WTC11 (cell line): ENCODE measurements at regions not wholly inside any gene's neighbourhood (a gene's known extent, or its start where the extent isn't known, plus 50 kb on each side); places are given as distances from the start of the nearest gene placed in this dataset.

ENCODE experiments used
- ATAC-seq: fragments of 200-7000 bp; cut with Tn5 transposase; 2 replicates; pipeline ENCODE4 v1.10.0; 2021; ENCODE audit warnings: mild to moderate bottlenecking, moderate library complexity
- CTCF ChIA-PET: fragments of 300-600 bp; sonication (Branson Sonifier 250); formaldehyde crosslinking; loops from one replicate; lab custom pipeline; 2021; ENCODE audit warnings: antibody characterized with exemption; lab: Charles Lee
- POLR2A ChIA-PET: fragments of 350-600 bp; sonication (Branson Sonifier 250); formaldehyde crosslinking; loops from one replicate; lab custom pipeline; 2021; ENCODE audit warnings: antibody characterized with exemption; lab: Charles Lee
- DNase-seq: peaks from one replicate; pipeline ENCODE4 v3.0.0; 2021; ENCODE audit warnings: low spot score
- H3K27ac Mint-ChIP-seq: 2 replicates; pipeline ENCODE4 v1.8.0; 2021; ENCODE audit warnings: mixed read lengths
- H3K27me3 Mint-ChIP-seq: 2 replicates; pipeline ENCODE4 v1.8.0; 2021; ENCODE audit warnings: low read depth, mild to moderate bottlenecking, moderate library complexity, mixed read lengths
- H3K36me3 Mint-ChIP-seq: 2 replicates; pipeline ENCODE4 v1.8.0; 2021; ENCODE audit warnings: mixed read lengths
- H3K4me1 Mint-ChIP-seq: 2 replicates; pipeline ENCODE4 v1.8.0; 2022; ENCODE audit warnings: mixed read lengths
- H3K4me3 Mint-ChIP-seq: 2 replicates; pipeline ENCODE4 v1.8.0; 2021; ENCODE audit warnings: mild to moderate bottlenecking, moderate library complexity, mixed read lengths
- H3K9me3 Mint-ChIP-seq: 2 replicates; pipeline ENCODE4 v1.8.0; 2021; ENCODE audit warnings: mixed read lengths
- ESRRA ChIP-seq: sonication (generic); formaldehyde crosslinking; IDR thresholded peaks from 2 replicates; pipeline ENCODE4 v1.8.1; 2022; ENCODE audit warnings: mild to moderate bottlenecking, missing genetic modification reagents, borderline replicate concordance
- ETV6 ChIP-seq: sonication (generic); formaldehyde crosslinking; IDR thresholded peaks from 2 replicates; pipeline ENCODE4 v1.8.1; 2022; ENCODE audit warnings: mild to moderate bottlenecking, missing genetic modification reagents
- FOXP1 ChIP-seq: sonication (generic); formaldehyde crosslinking; IDR thresholded peaks from 2 replicates; pipeline ENCODE4 v1.8.0; 2022; ENCODE audit warnings: missing genetic modification reagents, mild to moderate bottlenecking, moderate library complexity, borderline replicate concordance
- HMGA2 ChIP-seq: fragments of 250-450 bp; sonication (Bioruptor Pico); IDR thresholded peaks from 2 replicates; pipeline ENCODE4 v1.4.0; 2021; ENCODE audit warnings: mild to moderate bottlenecking, moderate library complexity
- MYBL2 ChIP-seq: sonication (generic); formaldehyde crosslinking; IDR thresholded peaks from 2 replicates; pipeline ENCODE4 v1.8.1; 2023; ENCODE audit warnings: mild to moderate bottlenecking, moderate library complexity, missing genetic modification reagents
- NFATC4 ChIP-seq: fragments of 250-450 bp; sonication (Bioruptor Pico); IDR thresholded peaks from 2 replicates; pipeline ENCODE4 v1.9.0; 2021; ENCODE audit warnings: mild to moderate bottlenecking
- SP1 ChIP-seq: sonication (generic); formaldehyde crosslinking; conservative IDR thresholded peaks from 2 replicates; pipeline ENCODE4 v1.8.1; 2022; ENCODE audit warnings: missing genetic modification reagents
- TEAD4 ChIP-seq: sonication (generic); formaldehyde crosslinking; IDR thresholded peaks from 2 replicates; pipeline ENCODE4 v1.8.0; 2022; ENCODE audit warnings: mild to moderate bottlenecking, missing genetic modification reagents
- TP53 ChIP-seq: sonication (generic); formaldehyde crosslinking; IDR thresholded peaks from 2 replicates; pipeline ENCODE4 v1.8.1; 2023; ENCODE audit warnings: mild to moderate bottlenecking, missing genetic modification reagents
- ZNF121 ChIP-seq: sonication (generic); formaldehyde crosslinking; IDR thresholded peaks from 2 replicates; pipeline ENCODE4 v1.8.0; 2023; ENCODE audit warnings: missing genetic modification reagents
- ZNF671 ChIP-seq: fragments of 250-450 bp; sonication (Bioruptor Pico); IDR thresholded peaks from 2 replicates; pipeline ENCODE4 v1.8.0; 2021; ENCODE audit warnings: mild to moderate bottlenecking
- TF ChIP-seq, protein P1 (sequence below): fragments of 200-600 bp; IDR thresholded peaks from 2 replicates; pipeline ENCODE4 v1.8.0; 2022; ENCODE audit warnings: antibody characterized with exemption
- TF ChIP-seq, protein P2 (sequence below): fragments of 250-450 bp; sonication (Bioruptor Pico); IDR thresholded peaks from 2 replicates; pipeline ENCODE4 v1.9.0; 2021; ENCODE audit warnings: mild to moderate bottlenecking
- TF ChIP-seq, protein P3 (sequence below): sonication (generic); formaldehyde crosslinking; IDR thresholded peaks from 2 replicates; pipeline ENCODE4 v1.8.0; 2023; ENCODE audit warnings: mild to moderate bottlenecking, missing genetic modification reagents
- TF ChIP-seq, protein P4 (sequence below): sonication (generic); formaldehyde crosslinking; IDR thresholded peaks from 2 replicates; pipeline ENCODE4 v1.8.1; 2022; ENCODE audit warnings: mild to moderate bottlenecking, missing genetic modification reagents, moderate library complexity, borderline replicate concordance
- TF ChIP-seq, protein P5 (sequence below): sonication (generic); formaldehyde crosslinking; IDR thresholded peaks from 2 replicates; pipeline ENCODE4 v1.8.1; 2022; ENCODE audit warnings: low read depth, missing genetic modification reagents, borderline replicate concordance
- TF ChIP-seq, protein P6 (sequence below): sonication (generic); formaldehyde crosslinking; conservative IDR thresholded peaks from 2 replicates; pipeline ENCODE4 v1.8.1; 2022; ENCODE audit warnings: mild to moderate bottlenecking, missing genetic modification reagents
- TF ChIP-seq, protein P7 (sequence below): fragments of 250-450 bp; sonication (Bioruptor Pico); conservative IDR thresholded peaks from 2 replicates; pipeline ENCODE4 v1.9.0; 2021; ENCODE audit warnings: mild to moderate bottlenecking
- TF ChIP-seq, protein P8 (sequence below): sonication (generic); formaldehyde crosslinking; IDR thresholded peaks from 2 replicates; pipeline ENCODE4 v1.8.0; 2022; ENCODE audit warnings: mild to moderate bottlenecking, missing genetic modification reagents

DNA sequence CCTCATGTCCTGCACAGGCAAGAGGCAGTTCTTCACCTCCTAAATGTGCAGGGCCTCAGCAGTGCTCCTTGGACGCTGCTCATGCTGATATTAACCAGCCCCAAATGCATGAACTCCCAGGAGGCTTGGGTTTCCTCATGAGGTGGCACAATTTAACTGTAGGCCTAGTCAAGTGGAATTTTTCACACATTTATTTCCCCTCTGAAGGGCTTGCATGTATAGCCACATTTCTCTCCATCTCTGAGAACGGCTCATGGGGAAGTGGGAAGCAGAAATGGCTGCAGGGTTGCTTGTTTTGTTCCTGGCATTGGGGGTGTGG is 72.8 kb upstream of the PAX1 start:
- Mint-ChIP-seq H3K27ac (no peak overlapping the region), H3K27me3 (peaks cover 10% of the 10 kb centered on the region), H3K36me3 (no peaks in the 10 kb centered on the region), H3K9me3 (no peaks in the 10 kb centered on the region), H3K4me1 (no peaks in the 10 kb centered on the region), H3K4me3 (no peak overlapping the region)
- no peak for TF ChIP-seq NFATC4 (CRISPR knock-in tag)
- TF ChIP-seq TEAD4 (CRISPR knock-in tag): no peak
- no peak for TF ChIP-seq FOXP1 (CRISPR knock-in tag)
- no peak for TF ChIP-seq TP53 (CRISPR knock-in tag)
- TF ChIP-seq, protein P1, sequence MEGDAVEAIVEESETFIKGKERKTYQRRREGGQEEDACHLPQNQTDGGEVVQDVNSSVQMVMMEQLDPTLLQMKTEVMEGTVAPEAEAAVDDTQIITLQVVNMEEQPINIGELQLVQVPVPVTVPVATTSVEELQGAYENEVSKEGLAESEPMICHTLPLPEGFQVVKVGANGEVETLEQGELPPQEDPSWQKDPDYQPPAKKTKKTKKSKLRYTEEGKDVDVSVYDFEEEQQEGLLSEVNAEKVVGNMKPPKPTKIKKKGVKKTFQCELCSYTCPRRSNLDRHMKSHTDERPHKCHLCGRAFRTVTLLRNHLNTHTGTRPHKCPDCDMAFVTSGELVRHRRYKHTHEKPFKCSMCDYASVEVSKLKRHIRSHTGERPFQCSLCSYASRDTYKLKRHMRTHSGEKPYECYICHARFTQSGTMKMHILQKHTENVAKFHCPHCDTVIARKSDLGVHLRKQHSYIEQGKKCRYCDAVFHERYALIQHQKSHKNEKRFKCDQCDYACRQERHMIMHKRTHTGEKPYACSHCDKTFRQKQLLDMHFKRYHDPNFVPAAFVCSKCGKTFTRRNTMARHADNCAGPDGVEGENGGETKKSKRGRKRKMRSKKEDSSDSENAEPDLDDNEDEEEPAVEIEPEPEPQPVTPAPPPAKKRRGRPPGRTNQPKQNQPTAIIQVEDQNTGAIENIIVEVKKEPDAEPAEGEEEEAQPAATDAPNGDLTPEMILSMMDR: no peak
- no peak for TF ChIP-seq HMGA2 (CRISPR knock-in tag)
- TF ChIP-seq, protein P2, sequence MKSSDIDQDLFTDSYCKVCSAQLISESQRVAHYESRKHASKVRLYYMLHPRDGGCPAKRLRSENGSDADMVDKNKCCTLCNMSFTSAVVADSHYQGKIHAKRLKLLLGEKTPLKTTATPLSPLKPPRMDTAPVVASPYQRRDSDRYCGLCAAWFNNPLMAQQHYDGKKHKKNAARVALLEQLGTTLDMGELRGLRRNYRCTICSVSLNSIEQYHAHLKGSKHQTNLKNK: no peak
- TF ChIP-seq ZNF671 (CRISPR knock-in tag): no peak
- no peak for TF ChIP-seq SP1 (CRISPR knock-in tag)
- TF ChIP-seq, protein P3, sequence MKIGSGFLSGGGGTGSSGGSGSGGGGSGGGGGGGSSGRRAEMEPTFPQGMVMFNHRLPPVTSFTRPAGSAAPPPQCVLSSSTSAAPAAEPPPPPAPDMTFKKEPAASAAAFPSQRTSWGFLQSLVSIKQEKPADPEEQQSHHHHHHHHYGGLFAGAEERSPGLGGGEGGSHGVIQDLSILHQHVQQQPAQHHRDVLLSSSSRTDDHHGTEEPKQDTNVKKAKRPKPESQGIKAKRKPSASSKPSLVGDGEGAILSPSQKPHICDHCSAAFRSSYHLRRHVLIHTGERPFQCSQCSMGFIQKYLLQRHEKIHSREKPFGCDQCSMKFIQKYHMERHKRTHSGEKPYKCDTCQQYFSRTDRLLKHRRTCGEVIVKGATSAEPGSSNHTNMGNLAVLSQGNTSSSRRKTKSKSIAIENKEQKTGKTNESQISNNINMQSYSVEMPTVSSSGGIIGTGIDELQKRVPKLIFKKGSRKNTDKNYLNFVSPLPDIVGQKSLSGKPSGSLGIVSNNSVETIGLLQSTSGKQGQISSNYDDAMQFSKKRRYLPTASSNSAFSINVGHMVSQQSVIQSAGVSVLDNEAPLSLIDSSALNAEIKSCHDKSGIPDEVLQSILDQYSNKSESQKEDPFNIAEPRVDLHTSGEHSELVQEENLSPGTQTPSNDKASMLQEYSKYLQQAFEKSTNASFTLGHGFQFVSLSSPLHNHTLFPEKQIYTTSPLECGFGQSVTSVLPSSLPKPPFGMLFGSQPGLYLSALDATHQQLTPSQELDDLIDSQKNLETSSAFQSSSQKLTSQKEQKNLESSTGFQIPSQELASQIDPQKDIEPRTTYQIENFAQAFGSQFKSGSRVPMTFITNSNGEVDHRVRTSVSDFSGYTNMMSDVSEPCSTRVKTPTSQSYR (CRISPR knock-in tag): no peak
- no peak for TF ChIP-seq MYBL2 (CRISPR knock-in tag)
- TF ChIP-seq, protein P4, sequence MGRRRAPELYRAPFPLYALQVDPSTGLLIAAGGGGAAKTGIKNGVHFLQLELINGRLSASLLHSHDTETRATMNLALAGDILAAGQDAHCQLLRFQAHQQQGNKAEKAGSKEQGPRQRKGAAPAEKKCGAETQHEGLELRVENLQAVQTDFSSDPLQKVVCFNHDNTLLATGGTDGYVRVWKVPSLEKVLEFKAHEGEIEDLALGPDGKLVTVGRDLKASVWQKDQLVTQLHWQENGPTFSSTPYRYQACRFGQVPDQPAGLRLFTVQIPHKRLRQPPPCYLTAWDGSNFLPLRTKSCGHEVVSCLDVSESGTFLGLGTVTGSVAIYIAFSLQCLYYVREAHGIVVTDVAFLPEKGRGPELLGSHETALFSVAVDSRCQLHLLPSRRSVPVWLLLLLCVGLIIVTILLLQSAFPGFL (CRISPR knock-in tag): no peak
- TF ChIP-seq, protein P5, sequence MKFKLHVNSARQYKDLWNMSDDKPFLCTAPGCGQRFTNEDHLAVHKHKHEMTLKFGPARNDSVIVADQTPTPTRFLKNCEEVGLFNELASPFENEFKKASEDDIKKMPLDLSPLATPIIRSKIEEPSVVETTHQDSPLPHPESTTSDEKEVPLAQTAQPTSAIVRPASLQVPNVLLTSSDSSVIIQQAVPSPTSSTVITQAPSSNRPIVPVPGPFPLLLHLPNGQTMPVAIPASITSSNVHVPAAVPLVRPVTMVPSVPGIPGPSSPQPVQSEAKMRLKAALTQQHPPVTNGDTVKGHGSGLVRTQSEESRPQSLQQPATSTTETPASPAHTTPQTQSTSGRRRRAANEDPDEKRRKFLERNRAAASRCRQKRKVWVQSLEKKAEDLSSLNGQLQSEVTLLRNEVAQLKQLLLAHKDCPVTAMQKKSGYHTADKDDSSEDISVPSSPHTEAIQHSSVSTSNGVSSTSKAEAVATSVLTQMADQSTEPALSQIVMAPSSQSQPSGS (CRISPR knock-in tag): no peak
- TF ChIP-seq, protein P6, sequence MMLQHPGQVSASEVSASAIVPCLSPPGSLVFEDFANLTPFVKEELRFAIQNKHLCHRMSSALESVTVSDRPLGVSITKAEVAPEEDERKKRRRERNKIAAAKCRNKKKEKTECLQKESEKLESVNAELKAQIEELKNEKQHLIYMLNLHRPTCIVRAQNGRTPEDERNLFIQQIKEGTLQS: no peak
- TF ChIP-seq, protein P7, sequence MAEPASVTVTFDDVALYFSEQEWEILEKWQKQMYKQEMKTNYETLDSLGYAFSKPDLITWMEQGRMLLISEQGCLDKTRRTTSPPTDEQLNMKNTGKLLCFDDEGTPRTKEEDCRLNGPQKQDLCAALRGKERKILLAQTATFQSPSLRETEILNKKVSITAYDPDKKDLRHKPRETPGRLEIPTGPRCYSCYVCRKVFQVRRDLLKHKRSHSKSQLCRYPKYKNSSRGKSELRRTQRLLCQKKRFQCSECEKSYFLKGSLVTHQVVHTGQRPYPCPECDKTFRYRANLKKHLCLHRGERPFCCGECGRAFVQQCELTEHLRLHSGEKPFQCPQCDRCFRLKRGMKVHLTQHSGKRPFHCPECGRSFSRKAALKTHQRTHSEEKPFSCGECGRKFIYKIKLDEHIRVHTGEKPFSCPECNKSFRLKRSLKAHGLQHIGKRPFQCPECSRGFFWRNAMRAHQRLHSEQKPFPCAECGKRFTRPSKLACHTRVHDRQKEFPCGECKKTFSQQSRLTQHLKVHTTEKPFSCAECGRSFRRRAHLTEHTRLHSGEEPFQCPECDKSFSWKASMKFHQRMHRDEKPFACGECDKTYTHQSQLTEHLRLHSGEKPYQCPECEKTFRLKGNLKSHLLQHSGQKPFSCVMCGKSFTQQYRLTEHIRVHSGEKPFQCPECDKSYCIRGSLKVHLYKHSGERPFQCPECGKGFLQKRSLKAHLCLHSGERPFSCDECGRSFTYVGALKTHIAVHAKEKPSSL (CRISPR knock-in tag): no peak
- TF ChIP-seq ZNF121 (CRISPR knock-in tag): no peak
- TF ChIP-seq ESRRA (CRISPR knock-in tag): no peak
- TF ChIP-seq, protein P8, sequence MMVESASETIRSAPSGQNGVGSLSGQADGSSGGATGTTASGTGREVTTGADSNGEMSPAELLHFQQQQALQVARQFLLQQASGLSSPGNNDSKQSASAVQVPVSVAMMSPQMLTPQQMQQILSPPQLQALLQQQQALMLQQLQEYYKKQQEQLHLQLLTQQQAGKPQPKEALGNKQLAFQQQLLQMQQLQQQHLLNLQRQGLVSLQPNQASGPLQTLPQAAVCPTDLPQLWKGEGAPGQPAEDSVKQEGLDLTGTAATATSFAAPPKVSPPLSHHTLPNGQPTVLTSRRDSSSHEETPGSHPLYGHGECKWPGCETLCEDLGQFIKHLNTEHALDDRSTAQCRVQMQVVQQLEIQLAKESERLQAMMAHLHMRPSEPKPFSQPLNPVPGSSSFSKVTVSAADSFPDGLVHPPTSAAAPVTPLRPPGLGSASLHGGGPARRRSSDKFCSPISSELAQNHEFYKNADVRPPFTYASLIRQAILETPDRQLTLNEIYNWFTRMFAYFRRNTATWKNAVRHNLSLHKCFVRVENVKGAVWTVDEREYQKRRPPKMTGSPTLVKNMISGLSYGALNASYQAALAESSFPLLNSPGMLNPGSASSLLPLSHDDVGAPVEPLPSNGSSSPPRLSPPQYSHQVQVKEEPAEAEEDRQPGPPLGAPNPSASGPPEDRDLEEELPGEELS (CRISPR knock-in tag): no peak
- no peak for TF ChIP-seq ETV6 (CRISPR knock-in tag)
- DNase-seq (no peak), ATAC-seq (no peak)
- ChIA-PET POLR2A (no interaction called here), CTCF (interaction anchor here (0.6 to 1.0 kb wide), 2 partner anchors 17 to 70 kb away, joined by 3 read pairs; no protein-coding TSS in a partner anchor)
